ENCODE measurements at regions not wholly inside any gene's neighbourhood (a gene's known extent, or its start where the extent isn't known, plus 50 kb on each side); places are given as distances from the start of the nearest gene placed in this dataset.
"Not testable (repeated sequence)": the region's sequence is repeated elsewhere in the genome, so short reads cannot be mapped to it uniquely, and the experiment has no call there.

DNA sequence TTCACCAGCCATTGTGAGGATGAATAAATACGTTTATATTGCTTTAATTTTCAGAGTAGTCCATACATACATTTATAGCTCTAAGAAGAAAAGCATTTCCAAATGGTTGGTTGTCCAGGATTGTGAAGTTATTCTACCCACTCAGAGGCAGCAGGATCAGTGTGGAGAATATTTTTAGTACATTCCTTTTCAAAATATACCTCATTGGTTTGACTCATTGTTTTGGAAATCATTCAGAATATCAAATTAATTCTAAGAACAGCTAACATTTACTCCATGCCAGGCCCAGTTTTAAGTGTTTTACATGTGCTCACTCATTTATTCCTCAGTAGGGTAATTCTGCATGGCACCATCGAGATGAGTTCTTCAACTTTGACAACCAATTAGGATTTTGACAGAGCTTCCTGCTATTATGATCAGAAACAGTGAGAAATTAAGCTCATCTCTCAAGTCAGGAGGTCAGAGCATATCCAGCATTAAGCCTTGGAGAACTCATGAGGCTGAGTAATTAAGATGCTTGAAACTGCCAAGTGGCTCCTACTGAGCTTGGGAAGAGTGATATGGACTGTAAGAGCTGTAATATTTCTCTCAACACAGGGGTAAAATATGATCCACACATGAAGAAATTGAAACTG, 153.3 kb upstream of the CLEC14A start:
- no peak for DNase-seq (ENCODE audit: low spot score)

DNA sequence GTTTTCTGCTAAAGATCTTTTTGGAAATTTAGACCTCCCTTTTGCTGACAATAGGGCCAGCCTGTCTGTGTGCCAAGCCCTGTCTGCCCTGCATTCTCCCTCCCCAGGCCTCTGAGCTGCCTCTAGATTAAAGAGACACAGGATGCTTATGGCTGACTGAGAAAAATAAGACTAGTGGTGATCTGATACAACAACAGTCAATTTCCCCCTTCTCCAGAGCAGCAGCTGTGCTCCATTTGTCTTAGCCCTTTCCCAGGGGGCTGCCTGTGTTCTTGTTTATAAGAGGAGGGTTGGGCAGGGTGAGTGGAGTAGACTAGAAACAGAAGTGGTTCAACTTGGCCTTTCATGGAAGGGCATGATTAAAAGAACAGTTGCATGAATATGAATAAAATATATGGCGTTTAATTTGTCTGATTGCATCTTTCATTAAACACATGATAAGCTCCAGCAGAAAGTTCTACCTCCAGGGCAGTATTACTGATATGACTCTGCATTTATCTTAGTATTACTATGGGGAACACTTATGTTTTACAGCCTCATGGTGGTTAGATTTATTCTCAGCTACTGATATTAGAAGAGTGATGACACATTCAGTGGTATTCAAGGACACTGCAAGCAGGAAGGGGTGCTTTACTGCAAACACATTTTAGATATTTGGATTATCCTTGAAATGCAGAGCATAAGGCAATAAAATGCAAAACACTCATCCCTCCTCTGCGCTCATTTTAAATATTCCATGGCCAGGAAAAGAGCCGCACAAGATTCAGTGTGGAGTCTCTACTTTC, 150.2 kb upstream of the CLEC14A start:
- DNase-seq (ENCODE audit: low spot score), result peak; percentile 11

DNA sequence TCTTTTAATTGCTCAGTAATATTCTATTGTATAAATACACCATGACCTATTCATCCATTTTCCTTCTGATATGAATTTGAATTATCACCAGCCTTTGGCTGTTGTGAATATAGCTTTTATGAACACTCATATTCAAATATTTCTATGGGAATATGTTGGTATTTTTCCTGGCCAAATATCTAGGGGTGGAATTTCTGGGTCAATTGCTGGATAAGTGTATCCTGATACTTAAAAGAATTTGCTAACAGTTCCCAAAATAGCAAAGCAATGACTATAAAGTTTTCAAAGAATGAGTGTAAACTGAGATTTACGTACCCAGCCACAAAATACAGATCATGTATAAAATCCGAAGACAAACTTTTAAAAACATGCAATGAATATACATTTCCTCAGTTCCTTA, 148.7 kb upstream of the CLEC14A start:
- DNase-seq (ENCODE audit: low spot score), result no peak

DNA sequence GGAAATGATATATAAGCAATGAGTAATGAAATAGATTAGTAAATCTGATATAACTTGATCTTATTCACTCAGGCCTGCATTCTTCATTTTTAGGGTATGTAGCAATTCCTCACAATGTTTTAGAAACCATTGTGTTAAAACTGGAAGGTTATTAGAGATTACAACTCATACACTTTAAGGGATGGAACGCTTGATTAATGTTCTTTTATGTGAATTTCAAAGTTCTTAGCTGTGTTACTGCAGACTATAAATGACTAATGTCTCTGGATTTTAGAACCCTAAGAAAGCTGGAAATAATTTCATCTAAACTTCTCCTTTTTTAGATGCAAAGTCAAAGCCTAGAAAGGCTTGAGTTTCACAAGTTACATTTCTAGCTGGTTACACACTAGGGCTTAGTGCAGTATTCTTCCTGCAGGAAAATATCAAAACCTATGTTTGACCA, 148.2 kb upstream of the CLEC14A start:
- no peak for DNase-seq (ENCODE audit: low spot score)

DNA sequence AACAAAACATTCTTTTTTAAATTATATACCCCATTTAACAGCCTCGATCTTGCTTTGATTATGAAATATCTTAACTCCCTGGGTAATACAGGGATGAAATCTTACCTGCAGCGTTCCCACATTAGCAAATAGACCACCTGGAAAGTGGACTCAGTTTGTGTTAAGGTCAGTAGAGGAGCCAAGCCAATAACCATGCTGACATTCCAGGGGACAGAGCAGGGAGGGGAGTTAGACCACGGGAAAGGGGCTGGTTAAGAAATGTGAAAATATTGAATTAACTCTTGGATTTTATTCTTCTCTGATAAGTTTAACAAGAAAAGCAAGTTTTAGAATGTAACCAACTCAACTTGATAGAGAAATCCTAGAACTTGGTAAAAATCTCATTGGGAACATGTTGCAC, 144.9 kb upstream of the CLEC14A start:
- DNase-seq (ENCODE audit: low spot score), result no peak

DNA sequence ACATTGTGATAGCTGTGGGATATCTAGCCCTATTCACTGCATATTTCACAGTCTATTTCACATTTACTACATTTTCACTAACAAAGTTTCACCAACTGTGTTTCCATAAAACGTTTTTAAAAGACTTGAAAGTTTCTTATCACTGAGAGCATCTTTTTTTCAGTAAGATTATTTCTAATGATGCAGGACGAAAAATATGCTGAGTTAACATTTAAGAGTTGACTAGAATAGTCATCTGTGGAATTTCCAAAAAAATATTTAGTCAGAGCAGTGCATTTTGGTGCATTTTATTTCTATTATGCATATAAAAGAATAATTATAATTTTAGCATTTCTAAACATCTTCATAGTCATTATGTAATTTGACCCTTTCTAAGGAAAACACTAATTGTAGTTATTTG, 143.8 kb upstream of the CLEC14A start:
- no peak for DNase-seq (ENCODE audit: low spot score)

DNA sequence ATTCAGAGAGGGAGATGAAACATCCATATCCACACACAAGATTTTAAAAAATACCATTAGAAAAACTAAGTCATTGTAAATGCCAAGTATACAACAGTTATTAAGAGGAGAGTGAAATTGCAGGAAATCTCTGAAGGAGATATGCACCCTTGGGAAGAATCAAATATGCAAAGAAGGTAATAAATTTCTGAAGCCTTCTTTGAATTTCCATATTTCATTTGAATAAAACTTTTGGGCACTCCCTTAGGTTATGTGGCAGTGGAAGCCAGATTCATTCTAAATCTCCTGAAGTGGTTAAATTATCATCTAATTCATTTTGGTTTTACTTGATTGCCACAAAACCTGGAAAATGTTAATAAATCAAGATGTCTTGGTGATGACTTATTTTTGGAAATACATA, 138.9 kb upstream of the CLEC14A start:
- DNase-seq (ENCODE audit: low spot score), result no peak

DNA sequence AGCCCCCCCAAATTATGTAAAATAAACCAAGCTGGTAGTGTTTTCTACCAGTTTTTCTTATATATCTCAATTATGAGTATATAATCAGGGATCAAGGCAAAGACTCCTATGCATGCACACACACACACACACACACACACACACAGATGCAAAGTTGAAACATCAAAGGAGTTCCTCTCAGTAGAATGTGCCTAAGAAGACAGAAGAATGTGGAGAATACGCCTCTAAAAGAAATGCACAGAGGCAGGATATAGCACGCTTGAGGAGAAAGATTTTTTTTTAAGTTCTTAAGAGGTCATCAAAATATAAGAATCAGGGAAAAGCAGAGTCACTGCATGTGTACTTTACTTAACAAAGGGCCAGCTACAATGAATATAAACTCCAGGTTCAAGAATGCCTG, 138.2 kb upstream of the CLEC14A start:
- DNase-seq (ENCODE audit: low spot score), result no peak

DNA sequence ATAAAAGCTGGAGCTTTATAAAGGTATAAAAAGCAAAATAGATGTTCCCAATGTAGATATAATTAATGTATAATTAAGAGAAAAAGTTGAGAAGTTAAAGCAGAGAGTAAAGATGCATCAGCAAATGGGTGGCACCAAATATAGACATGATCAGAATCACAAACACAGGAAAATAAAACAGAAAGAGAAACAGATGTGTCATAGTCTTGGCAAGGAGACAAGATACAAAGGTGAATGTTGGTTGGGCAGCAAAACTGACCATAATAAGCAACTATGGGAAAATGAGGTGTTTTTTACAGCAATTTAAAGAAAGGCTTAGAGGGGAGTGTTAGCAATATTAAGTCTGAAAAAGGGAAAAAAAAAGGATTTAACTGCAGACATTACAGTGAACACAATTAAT, 135.4 kb upstream of the CLEC14A start:
- no peak for DNase-seq (ENCODE audit: low spot score)

DNA sequence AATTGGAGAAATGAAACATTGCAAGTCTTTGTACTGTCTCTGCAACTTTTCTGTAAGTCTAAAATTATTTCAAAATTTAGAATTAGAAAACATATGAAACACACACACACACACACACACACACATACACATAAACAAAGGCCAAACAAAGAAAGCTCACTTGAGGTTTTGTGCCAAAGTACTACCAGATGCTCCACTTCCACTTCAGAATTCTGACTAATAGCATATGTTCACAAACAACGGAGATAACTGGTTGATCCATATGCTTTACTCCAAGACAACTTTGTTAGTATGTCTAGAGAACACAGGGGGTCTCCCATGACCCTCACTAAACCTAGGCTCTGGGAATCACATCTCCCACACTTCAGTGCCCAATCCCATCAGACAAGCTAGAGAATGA, 133.8 kb upstream of the CLEC14A start:
- DNase-seq (ENCODE audit: low spot score), result no peak

DNA sequence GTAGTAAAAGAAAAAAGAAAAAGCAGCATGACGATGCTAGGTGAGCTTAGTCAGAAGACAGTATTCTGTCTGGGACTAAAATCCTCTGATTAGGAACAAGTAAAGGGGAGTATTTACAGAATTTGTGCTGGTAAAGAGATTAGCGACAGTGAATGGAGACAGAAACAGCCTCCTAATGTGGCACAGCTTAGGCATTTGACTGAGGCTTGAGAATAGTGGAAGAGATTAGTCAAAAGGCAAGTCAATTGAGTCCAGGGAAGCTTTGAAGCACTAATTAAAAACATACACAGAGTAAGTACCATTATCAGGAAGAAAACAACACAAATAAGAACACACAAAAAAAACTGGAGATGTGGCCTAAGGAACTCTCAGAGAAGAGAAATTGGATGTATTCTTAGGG, 131.9 kb upstream of the CLEC14A start:
- no peak for DNase-seq (ENCODE audit: low spot score)

DNA sequence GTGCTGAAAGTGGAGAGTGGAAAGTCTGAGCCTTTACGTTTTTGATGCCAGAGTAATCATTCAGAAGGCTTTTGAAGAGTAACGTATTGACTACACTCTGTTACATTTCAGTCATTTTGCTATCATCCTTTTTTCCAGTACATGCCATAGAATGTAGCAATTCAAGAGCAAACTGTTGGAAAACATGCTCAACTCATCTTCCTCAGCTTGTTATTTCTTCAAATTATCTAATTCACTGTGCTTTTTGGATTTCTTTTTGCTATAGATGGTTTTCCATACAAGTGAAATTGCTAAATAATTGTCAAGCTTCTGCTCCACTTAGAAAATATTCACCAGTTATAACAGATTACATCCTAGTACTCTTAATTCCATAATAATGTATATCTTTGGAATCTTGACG, 129.9 kb upstream of the CLEC14A start:
- no peak for DNase-seq (ENCODE audit: low spot score)

DNA sequence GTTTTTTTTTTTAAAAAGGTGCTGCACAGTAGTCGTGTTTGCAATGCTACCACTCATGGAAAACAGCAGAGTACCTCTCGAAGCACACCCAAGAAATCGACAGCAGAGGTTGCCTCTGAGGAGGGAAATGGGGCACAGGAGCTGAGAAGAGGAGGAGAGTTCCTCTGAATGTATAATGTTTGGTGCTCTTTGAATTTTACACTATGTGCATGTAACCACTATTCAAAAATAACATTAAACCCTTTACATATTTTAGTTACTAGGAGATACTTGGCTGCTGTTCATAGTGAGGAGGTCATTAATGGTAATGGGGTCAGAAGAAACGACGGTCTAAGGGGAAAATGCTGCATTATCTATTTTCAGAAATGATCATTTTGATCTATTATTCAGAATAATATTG, 129.4 kb upstream of the CLEC14A start:
- no peak for DNase-seq (ENCODE audit: low spot score)

DNA sequence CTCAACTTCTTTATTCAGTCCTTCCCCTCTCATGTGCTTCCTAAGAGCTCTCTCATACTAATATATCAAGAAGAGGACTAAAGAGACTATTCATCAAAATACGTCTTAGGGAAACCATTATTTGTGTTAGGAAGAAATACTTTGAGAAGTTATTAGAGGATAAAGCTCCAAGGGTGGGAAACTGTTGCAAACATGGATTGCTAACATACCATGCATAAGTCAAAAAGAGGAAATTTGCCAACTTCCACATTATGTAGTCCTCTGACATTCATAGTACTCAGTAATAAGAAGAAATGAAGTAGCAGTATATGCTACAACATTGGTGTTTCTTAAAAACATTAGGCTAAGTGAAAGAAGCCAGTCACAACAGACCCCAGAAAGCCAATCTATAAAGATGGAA, 128.8 kb upstream of the CLEC14A start:
- DNase-seq (ENCODE audit: low spot score), result no peak

DNA sequence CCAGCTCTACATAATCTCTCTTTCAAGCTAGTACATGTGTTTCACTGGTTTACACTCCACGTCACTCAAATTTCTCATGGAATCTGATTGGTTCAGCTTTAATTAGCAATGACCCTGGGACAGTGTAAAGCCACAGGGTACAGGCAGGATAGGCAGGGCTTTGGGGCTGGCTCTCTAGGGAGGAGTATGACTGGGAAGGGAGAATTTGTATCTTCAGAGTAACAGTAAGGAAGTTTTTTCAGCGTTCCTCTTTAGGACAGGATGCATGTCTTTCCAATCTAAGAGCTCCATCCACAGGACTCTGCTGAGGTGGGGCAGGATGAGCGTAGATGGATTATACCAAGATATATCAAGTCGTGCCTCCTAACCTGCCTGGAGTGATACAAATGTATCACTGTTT, 112.0 kb upstream of the CLEC14A start:
- no peak for DNase-seq (ENCODE audit: low spot score)

DNA sequence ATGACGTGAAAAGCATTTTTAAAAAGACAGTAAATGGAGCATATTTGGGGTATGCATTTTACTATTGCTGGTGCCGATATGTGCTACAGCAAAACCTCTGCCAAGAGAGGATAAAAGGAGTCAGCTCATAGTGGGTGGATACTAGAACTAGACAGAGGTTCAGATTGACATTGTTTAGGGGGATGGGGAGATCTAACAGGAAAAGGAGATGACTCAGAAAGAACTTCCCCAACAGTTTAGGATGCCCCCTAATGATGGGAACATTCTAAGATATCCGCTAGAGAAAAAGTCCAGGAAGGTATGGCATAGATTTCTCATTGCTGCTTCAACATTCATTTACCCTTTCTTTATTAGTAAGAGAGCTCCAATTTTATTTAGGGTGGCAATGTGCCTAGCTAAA, 110.5 kb upstream of the CLEC14A start:
- DNase-seq (ENCODE audit: low spot score), result no peak

DNA sequence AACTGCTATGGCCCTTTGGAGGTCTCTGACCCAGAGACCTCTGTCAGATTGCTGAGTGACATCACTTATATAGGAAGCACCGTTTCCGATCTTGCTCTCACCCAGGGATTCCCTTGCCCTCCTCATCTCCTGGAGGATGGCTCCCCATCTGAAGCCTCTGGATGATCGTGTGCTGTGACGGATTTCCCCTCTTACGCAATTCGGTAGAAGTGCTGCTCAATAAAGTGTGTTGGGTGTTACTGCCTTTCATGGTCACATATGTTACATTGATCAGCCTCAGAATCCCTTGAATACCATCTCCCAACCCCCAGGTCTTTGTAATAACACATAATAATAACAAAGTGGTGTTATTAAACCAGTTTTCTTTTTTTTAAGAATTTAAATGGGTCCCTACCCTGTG, 107.3 kb upstream of the CLEC14A start:
- no peak for DNase-seq (ENCODE audit: low spot score)

DNA sequence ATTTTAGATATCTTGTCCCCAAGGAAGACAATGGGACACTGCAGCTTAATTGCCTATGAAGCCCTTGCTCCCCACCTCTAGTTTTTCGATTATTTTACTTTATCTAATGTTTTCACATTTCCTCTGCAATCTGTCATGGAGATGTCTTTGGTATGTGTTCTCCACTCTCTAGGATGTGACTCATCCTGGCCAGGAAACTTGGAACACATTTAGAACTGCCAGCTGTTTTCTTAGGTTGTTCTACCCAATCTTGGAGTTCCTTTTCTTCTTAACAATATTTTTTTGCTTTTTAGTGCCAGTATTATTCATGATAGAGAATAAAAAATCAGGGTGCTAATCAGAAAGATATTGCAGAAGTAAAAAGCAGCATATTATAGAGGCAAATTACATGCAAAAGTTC, 101.7 kb upstream of the CLEC14A start:
- peak; percentile 7 for DNase-seq (ENCODE audit: low spot score)

DNA sequence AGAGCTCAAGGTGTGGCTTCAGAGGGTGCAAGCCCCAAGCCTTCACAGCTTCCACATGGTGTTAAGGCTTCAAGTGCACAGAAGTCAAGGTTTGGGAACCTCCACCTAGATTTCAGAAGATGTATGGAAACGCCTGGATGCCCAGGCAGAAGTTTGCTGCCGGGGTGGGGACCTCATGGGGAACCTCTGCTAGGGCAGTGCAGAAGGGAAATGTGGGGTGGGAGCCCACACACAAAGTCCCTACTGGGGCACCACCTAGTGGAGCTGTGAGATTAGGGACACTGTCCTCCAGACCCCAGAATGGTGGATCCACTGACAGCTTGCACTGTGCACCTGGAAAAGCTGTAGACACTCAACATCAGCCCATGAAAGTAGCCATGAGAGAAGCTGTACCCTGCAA, 99.6 kb upstream of the CLEC14A start:
- DNase-seq (ENCODE audit: low spot score), result not testable (repeated sequence)

DNA sequence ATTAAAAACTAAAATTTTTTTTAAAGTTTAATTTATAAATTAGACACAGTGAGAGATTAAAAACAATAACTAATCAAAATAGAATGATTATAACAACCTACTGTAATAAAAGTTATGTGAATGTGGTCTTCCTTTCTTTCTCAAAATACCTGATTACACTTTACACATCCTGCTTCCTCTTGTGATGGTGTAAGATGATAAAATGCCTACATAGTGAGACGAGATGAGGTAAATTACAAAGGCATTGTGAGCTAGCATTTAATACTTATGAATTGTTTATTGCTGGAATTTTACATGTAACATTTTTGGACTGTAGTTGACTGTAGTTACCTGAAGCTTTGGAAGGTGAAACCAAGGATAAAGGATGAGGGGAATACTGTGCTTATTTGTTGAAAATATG, 94.2 kb upstream of the CLEC14A start:
- DNase-seq (ENCODE audit: low spot score), result no peak

DNA sequence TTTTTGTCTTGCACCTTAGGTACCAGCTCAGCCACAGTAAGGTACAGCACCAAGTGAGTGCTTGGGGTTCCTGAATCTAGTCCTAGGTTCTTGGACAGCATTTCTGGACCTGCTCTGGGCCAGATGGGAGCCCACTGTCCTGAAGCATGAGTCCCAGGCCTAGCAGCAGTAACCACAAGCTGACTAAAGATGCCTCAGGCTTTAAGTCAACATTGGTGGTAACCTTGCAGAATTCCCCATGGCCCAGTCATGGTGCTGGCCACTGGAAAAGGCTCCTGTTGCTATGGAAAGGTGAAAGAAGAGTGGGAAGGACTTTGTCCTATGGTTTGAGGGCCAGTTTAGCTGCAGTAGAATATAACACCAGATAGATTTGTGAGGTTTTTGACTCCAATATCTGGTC, 86.9 kb upstream of the CLEC14A start:
- DNase-seq (ENCODE audit: low spot score), result no peak

DNA sequence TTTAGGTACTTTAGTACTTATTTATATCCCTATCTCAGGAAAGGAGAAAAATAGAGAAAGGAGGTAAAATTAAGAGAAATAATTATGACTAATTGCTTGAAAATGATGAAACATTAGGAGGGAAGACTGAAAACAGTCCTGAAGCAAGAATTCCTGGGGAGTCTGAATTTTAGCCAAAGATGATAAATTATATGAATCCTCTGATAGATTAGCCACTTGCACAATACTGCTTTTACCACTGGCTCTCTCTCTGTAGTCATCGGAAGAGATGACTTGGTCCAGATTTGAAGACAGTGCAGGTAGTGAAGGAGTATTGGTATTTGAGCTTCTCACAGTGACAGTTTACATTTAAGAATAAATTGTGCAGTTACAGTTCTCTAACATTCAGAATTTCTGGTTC, 83.8 kb upstream of the CLEC14A start:
- no peak for DNase-seq (ENCODE audit: low spot score)

DNA sequence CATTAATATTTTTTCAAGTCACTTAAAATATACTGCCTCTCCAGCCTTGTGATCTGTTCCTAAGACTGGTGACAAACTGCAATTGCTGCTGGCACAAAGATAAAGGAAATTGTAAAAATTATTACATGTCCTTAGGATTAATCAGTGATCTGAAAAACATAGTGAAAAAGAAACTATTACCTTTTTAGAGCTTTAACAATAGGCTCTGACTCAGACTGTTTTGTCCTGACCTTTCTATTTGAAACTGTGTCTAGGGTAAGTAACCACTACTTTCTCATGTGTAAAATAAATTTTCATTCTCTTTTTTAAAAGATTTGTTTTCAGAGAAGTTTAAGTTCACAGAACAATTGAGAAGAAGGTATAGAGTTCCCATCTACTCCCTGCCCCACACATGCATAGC, 80.4 kb upstream of the CLEC14A start:
- no peak for DNase-seq (ENCODE audit: low spot score)

DNA sequence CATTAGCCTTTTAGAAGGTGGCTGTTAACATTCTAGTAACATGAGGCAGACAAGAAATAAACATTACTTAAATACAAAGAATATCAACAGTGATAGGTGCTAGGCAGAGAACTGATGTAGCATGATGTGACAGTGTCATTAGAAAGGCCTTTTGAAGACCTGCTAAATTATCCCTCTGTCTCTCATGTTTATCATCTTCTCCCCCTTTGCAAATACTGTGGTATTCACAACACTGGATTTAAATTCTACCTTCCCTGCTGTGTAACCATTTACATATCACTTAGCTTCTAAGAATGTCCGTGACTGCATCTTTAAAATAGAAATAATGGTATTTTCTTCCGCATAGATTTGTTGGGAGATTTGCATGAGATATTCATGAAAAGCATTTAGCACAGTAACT, 74.4 kb upstream of the CLEC14A start:
- no peak for DNase-seq (ENCODE audit: low spot score)

Measured in RKO (cell line).